CD8-positive, alpha-beta memory T cell (primary cell): ENCODE measurements at regions not wholly inside any gene's neighbourhood (a gene's known extent, or its start where the extent isn't known, plus 50 kb on each side); places are given as distances from the start of the nearest gene placed in this dataset.

Experiments used
- CTCF ChIA-PET: fragments of 350-600 bp; sonication (Branson Sonifier 250); formaldehyde crosslinking; loops from one replicate; lab custom pipeline; 2021; ENCODE audit warnings: antibody characterized with exemption; lab: Charles Lee
- POLR2A ChIA-PET: fragments of 350-600 bp; sonication (Branson Sonifier 250); formaldehyde crosslinking; loops from one replicate; lab custom pipeline; 2021; ENCODE audit warnings: antibody characterized with exemption; lab: Charles Lee
- DNase-seq, 5 donors: peaks; one replicate each; pipeline versions ENCODE4 v3.0.0 to v3.0.0-alpha.2; 2020 to 2022; ENCODE audit warnings: mixed read lengths in 1 of 5
- H3K27ac ChIP-seq: one replicate; pipeline ENCODE4 v1.7.0; 2013; ENCODE audit warnings: low read depth, mild to moderate bottlenecking, low read length, moderate library complexity
- H3K27me3 ChIP-seq: 2 replicates; pipeline ENCODE4 v1.7.0; 2013; ENCODE audit warnings: low read length, mild to moderate bottlenecking; ENCODE audit not compliant: insufficient read depth, poor library complexity, severe bottlenecking
- H3K36me3 ChIP-seq: 2 replicates; pipeline ENCODE4 v1.7.0; 2013; ENCODE audit warnings: mild to moderate bottlenecking, low read length, moderate library complexity; ENCODE audit not compliant: insufficient read depth
- H3K4me1 ChIP-seq: 2 replicates; pipeline ENCODE4 v1.7.0; 2013; ENCODE audit warnings: mild to moderate bottlenecking, low read length, moderate library complexity; ENCODE audit not compliant: insufficient read depth
- H3K4me3 ChIP-seq: 2 replicates; pipeline ENCODE4 v1.7.0; 2013; ENCODE audit warnings: mild to moderate bottlenecking, low read length
- H3K9me3 ChIP-seq: 2 replicates; pipeline ENCODE4 v1.7.0; 2013; ENCODE audit warnings: mild to moderate bottlenecking, low read length
- H3K27ac Mint-ChIP-seq, 8 donors: one replicate each; pipeline ENCODE4 v1.8.0; 2020 to 2021; ENCODE audit warnings: mixed read lengths in 8 of 8, mild to moderate bottlenecking in 6 of 8, inconsistent platforms in 3 of 8, moderate library complexity in 3 of 8
- H3K27me3 Mint-ChIP-seq, 2 donors: one replicate each; pipeline ENCODE4 v1.8.0; 2020 to 2021; ENCODE audit warnings: mixed read lengths in 2 of 2, mild to moderate bottlenecking in 1 of 2, moderate library complexity in 1 of 2
- H3K36me3 Mint-ChIP-seq, 3 donors: one replicate each; pipeline ENCODE4 v1.8.0; 2020 to 2021; ENCODE audit warnings: mixed read lengths in 3 of 3, inconsistent platforms in 1 of 3, mild to moderate bottlenecking in 1 of 3
- H3K4me1 Mint-ChIP-seq, 3 donors: one replicate each; pipeline ENCODE4 v1.8.0; 2020 to 2021; ENCODE audit warnings: mixed read lengths in 3 of 3, inconsistent platforms in 1 of 3, mild to moderate bottlenecking in 1 of 3
- H3K4me3 Mint-ChIP-seq, 7 donors: one replicate each; pipeline ENCODE4 v1.8.0; 2020 to 2021; ENCODE audit warnings: mixed read lengths in 7 of 7, mild to moderate bottlenecking in 6 of 7, moderate library complexity in 4 of 7, inconsistent platforms in 2 of 7
- H3K9me3 Mint-ChIP-seq, 5 donors: one replicate each; pipeline ENCODE4 v1.8.0; 2020 to 2022; ENCODE audit warnings: mixed read lengths in 5 of 5, mild to moderate bottlenecking in 3 of 5, moderate library complexity in 2 of 5, inconsistent platforms in 1 of 5

DNA sequence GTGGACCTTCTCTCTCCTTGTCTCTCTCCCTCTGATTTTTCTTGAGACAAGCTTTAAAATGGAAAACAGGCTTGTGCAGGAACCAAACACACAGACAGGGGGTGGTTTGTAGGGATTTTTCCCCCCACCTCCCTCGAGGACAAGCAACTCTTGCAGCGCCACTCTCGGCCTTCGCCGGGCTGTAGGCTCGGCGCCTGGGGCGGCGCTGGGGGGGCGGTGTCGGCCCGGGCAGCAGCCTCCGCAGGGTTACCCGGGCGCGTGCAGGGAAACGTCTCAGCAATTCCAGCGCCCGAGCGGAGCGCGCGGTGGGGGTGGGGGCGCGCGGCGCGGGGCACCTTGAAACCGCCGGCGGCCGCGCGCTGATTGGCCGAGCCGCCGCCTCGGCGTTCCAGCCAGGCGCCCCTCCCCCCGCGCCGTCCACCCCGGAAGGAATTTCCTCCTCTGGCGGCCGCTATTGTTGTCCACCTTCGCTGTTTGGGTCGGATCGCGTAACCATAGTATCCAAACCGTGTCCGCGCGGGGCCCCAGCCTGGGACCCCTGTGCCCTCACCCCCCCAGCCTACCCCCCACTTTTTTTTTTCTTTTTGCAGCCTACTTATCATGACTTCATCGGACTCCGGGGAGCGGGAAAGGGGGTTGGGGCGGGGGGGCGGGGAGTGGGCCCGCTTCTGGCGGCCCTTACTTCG, 59.8 kb upstream of the ACOT11 start:
- H3K4me3 Mint-ChIP-seq, result peak overlapping the region; percentile 85 to 93 (median 90)
- peak overlapping the region; percentile 66 to 98 (median 87) for H3K27ac Mint-ChIP-seq
- Histone ChIP-seq H3K4me3 (peak overlapping the region; percentile 83), H3K27ac (peak overlapping the region; percentile 72), H3K27me3 (no peaks in the 10 kb centered on the region), H3K36me3 (no peaks in the 10 kb centered on the region), H3K9me3 (no peaks in the 10 kb centered on the region), H3K4me1 (peaks cover 35% of the 10 kb centered on the region)
- H3K4me1 Mint-ChIP-seq, result peaks cover 45 to 52% (median 50%) of the 10 kb centered on the region in 3 donors
- peaks cover 0 to 1% (median 0%) of the 10 kb centered on the region in 5 donors for H3K9me3 Mint-ChIP-seq
- CTCF ChIA-PET, result interaction anchor here (0.7 to 4.4 kb wide), 21 partner anchors 10 to 425 kb away, joined by 3 to 71 read pairs (median 8); partner anchors contain the start of genes CYB5RL, MRPL37 and SSBP3
- H3K36me3 Mint-ChIP-seq, result peaks cover 0 to 2% (median 0%) of the 10 kb centered on the region in 3 donors
- DNase-seq, result peak; percentile 64 to 85 (median 73)
- POLR2A ChIA-PET, result interaction anchor here (0.6 to 4.6 kb wide), 5 partner anchors 7 to 307 kb away, joined by 3 to 63 read pairs (median 3); partner anchors contain the start of gene SSBP3
- H3K27me3 Mint-ChIP-seq, result peaks cover 3 to 4% of the 10 kb centered on the region in 2 donors

DNA sequence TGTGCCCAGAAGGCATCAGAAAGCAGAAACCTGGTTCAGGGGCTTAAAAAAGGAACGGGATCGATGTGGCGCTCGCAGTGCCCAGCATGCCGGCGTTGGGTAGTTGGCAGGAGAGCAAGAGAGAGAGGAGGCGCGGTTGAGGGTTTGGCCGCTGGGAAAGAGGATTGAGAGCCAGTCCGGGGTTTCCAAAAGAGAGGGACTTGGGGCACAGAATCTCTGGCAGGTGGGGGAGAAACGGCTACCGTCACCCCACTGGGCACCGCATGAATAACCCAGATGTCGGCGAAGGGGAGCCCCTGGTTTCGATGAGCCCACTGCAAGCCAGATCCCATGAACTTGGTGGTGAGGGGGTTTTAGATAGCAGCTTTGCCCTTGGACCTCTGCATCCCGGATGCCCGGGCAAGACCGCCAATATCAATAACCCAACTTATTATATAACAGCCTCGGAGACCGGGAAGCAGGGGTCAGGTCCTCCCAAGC, 60.4 kb upstream of the ACOT11 start:
- H3K9me3 Mint-ChIP-seq, result peaks cover 0 to 1% (median 0%) of the 10 kb centered on the region in 5 donors
- ChIA-PET POLR2A (interaction anchor here (0.6 to 4.6 kb wide), 5 partner anchors 11 to 81 kb away, joined by 3 to 63 read pairs (median 3); partner anchors contain the start of gene SSBP3), CTCF (interaction anchor here (0.7 to 4.4 kb wide), 11 partner anchors 10 to 416 kb away, joined by 3 to 48 read pairs (median 7); partner anchors contain the start of genes CYB5RL, MRPL37 and SSBP3)
- peaks cover 3 to 4% of the 10 kb centered on the region in 2 donors for H3K27me3 Mint-ChIP-seq
- H3K36me3 Mint-ChIP-seq, result peaks cover 0 to 2% (median 0%) of the 10 kb centered on the region in 3 donors
- peak overlapping the region; percentile 76 to 96 (median 86) for H3K27ac Mint-ChIP-seq
- H3K9me3 ChIP-seq, result no peaks in the 10 kb centered on the region
- H3K4me1 Mint-ChIP-seq, result peaks cover 45 to 52% (median 50%) of the 10 kb centered on the region in 3 donors
- peak overlapping the region; percentile 72 for H3K27ac ChIP-seq
- no peak for DNase-seq
- no peaks in the 10 kb centered on the region for H3K27me3 ChIP-seq
- H3K4me1 ChIP-seq, result peaks cover 35% of the 10 kb centered on the region
- H3K4me3 ChIP-seq, result peak overlapping the region; percentile 39
- H3K4me3 Mint-ChIP-seq, result peak overlapping the region; percentile 78 to 93 (median 87)
- H3K36me3 ChIP-seq, result no peaks in the 10 kb centered on the region

- Mint-ChIP-seq H3K4me3 (peak overlapping the region; percentile 78 to 93 (median 87)), H3K9me3 (peaks cover 0 to 1% (median 0%) of the 10 kb centered on the region in 5 donors), H3K4me1 (peaks cover 47 to 55% (median 53%) of the 10 kb centered on the region in 3 donors), H3K36me3 (peaks cover 0 to 2% (median 0%) of the 10 kb centered on the region in 3 donors), H3K27me3 (peaks cover 3 to 4% of the 10 kb centered on the region in 2 donors), H3K27ac (peak overlapping the region; percentile 76 to 95 (median 86))
- Histone ChIP-seq H3K4me1 (peaks cover 37% of the 10 kb centered on the region), H3K36me3 (no peaks in the 10 kb centered on the region), H3K4me3 (no peak overlapping the region), H3K9me3 (no peaks in the 10 kb centered on the region), H3K27me3 (no peaks in the 10 kb centered on the region), H3K27ac (no peak overlapping the region)
- ChIA-PET CTCF (interaction anchor here (1.1 to 4.4 kb wide), 10 partner anchors 9 to 1093 kb away, joined by 3 to 48 read pairs (median 5); partner anchors contain the start of gene SSBP3), POLR2A (interaction anchor here (0.6 to 4.6 kb wide), 8 partner anchors 10 to 100 kb away, joined by 3 to 63 read pairs (median 4); partner anchors contain the start of gene SSBP3)
- DNase-seq, result no peak
Observed at GRCh38 chr1:54486907-54487306, 61.1 kb upstream of the ACOT11 start.

GRCh38 chr1:54485416-54485815, 62.6 kb upstream of the ACOT11 start:
- peak overlapping the region in 6 of 7 donors; percentile 25 to 85 (median 50) for H3K4me3 Mint-ChIP-seq
- ChIA-PET POLR2A (interaction anchor here (0.7 to 4.6 kb wide), 3 partner anchors 10 to 79 kb away, joined by 4 to 63 read pairs (median 7); partner anchors contain the start of gene SSBP3), CTCF (interaction anchor here (1.2 to 2.5 kb wide), 4 partner anchors 13 to 78 kb away, joined by 4 to 9 read pairs (median 5); no protein-coding TSS in a partner anchor)
- H3K36me3 Mint-ChIP-seq, result peaks cover 0 to 2% (median 0%) of the 10 kb centered on the region in 3 donors
- Histone ChIP-seq H3K4me1 (peaks cover 52% of the 10 kb centered on the region), H3K9me3 (no peaks in the 10 kb centered on the region), H3K27ac (no peak overlapping the region), H3K4me3 (no peak overlapping the region), H3K36me3 (no peaks in the 10 kb centered on the region), H3K27me3 (no peaks in the 10 kb centered on the region)
- DNase-seq, result no peak
- H3K27me3 Mint-ChIP-seq, result peaks cover 0 to 3% of the 10 kb centered on the region in 2 donors
- peaks cover 62 to 68% (median 67%) of the 10 kb centered on the region in 3 donors for H3K4me1 Mint-ChIP-seq
- H3K27ac Mint-ChIP-seq, result peak overlapping the region; percentile 40 to 95 (median 64)
- H3K9me3 Mint-ChIP-seq, result peaks cover 0 to 1% (median 0%) of the 10 kb centered on the region in 5 donors

DNA sequence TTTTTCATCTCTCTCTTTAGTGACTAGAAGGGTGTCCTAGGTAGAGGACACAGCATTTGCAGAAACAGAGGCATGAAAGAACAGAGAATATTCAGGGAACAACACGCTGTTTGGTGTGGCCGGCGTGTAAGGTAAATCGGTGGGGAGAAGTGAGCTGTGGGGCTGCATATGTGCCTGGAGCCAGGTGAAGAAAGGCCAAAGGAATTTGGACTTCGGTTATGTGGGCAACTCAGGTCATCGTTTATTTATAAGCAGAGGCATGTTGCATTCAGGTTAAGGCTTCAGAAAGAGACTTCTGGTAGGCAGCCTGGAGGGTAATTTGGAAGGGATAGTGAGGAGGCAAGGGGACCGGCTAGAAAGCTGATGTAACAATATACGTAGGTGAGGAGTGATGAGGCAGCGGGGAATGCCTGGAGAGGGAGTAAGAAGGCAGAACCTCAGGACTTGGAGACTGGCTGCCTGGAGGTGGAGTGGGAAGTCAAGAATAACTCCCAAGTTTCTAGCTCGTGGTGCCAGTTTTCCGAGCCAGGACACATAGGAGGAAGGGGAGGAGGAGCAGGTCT, 64.1 kb upstream of the ACOT11 start:
- Histone ChIP-seq H3K36me3 (no peaks in the 10 kb centered on the region), H3K9me3 (no peaks in the 10 kb centered on the region), H3K4me3 (no peak overlapping the region), H3K4me1 (peaks cover 58% of the 10 kb centered on the region), H3K27me3 (no peaks in the 10 kb centered on the region), H3K27ac (no peak overlapping the region)
- CTCF ChIA-PET, result interaction anchor here (0.5 to 1.8 kb wide), 4 partner anchors 14 to 1636 kb away, joined by 3 to 4 read pairs (median 4); partner anchors contain the start of gene SSBP3
- POLR2A ChIA-PET, result interaction anchor here (0.8 kb wide), 1 partner anchor 393 kb away, joined by 8 read pairs; no protein-coding TSS in a partner anchor
- peaks cover 0 to 2% (median 0%) of the 10 kb centered on the region in 3 donors for H3K36me3 Mint-ChIP-seq
- peak overlapping the region; percentile 4 to 91 (median 52) for H3K27ac Mint-ChIP-seq
- H3K4me1 Mint-ChIP-seq, result peaks cover 72 to 77% (median 76%) of the 10 kb centered on the region in 3 donors
- H3K27me3 Mint-ChIP-seq, result peaks cover 0 to 3% of the 10 kb centered on the region in 2 donors
- peak overlapping the region in 2 of 7 donors; percentile 68 to 84 for H3K4me3 Mint-ChIP-seq
- DNase-seq, result no peak
- peaks cover 0 to 1% (median 0%) of the 10 kb centered on the region in 5 donors for H3K9me3 Mint-ChIP-seq

DNA sequence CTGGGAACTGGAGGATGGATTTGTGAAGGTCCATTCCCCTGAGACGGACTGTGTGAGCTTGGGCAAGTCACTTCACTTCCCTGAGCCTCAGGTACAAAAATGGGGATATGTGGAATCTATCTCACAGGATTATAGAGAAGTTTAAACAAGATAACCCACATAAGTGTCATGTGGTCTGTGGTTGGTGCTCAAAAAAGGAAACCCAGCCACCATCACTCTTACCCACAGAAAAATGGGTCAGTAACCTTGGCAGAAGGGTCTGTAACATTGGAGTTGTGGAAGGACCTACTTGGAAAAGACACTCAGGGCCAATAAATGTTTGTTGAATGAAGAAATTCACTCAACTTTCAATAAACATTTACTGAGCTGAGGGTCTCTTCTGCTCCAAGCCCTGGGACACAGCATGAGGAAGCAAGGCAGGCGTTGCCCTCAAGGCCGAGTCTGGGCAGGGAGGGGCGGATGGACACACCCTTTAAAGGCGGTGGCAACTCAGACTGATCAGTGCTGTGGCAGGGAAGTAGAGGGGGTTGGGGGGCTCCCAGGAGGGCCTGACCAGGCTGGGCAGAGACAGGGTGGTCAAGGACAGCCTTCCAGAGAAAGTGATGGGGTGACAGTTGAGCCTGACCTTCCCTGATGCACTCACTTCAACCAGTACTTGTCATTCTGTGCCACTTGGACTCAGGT, 66.7 kb upstream of the ACOT11 start:
- H3K27ac ChIP-seq, result no peak overlapping the region
- POLR2A ChIA-PET, result interaction anchor here (0.5 to 1.7 kb wide), 2 partner anchors 7 to 21 kb away, joined by 4 to 6 read pairs; no protein-coding TSS in a partner anchor
- Mint-ChIP-seq H3K27me3 (no peaks in the 10 kb centered on the region), H3K36me3 (no peaks in the 10 kb centered on the region), H3K4me1 (peaks cover 74 to 82% (median 80%) of the 10 kb centered on the region in 3 donors), H3K27ac (peak overlapping the region; percentile 74 to 98 (median 89)), H3K4me3 (peak overlapping the region; percentile 26 to 81 (median 72)), H3K9me3 (peaks cover 0 to 1% (median 0%) of the 10 kb centered on the region in 5 donors)
- peak overlapping the region; percentile 4 for H3K4me3 ChIP-seq
- H3K4me1 ChIP-seq, result peaks cover 55% of the 10 kb centered on the region
- CTCF ChIA-PET, result interaction anchor here (0.8 to 6.3 kb wide), 3 partner anchors 7 to 399 kb away, joined by 3 to 48 read pairs (median 6); partner anchors contain the start of gene SSBP3
- H3K9me3 ChIP-seq, result no peaks in the 10 kb centered on the region
- H3K27me3 ChIP-seq, result no peaks in the 10 kb centered on the region
- no peaks in the 10 kb centered on the region for H3K36me3 ChIP-seq
- DNase-seq, result peak in 2 of 5 donors; percentile 20 to 62

DNA sequence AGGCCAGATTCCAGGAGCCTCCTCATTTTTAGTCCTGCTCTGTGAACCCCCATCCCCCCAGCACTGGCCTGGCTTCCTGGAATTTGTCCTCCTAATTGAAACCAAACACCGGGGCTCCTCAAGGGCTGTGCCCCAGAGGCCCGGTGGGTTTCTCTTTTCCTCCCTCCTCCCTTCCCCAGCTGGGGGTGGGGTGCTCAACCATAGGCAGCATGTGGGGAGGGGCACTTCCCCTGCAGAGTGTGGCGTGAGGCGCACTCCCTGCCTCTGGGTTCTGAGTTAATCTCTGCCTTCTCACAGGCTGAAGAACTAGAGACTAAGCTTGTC, 67.5 kb upstream of the ACOT11 start:
- ChIA-PET POLR2A (interaction anchor here (0.5 to 1.7 kb wide), 2 partner anchors 8 to 20 kb away, joined by 4 to 6 read pairs; no protein-coding TSS in a partner anchor), CTCF (interaction anchor here (0.8 to 6.3 kb wide), 2 partner anchors 7 to 399 kb away, joined by 3 to 48 read pairs; no protein-coding TSS in a partner anchor)

More for the DNA sequence above, 67.5 kb upstream of the ACOT11 start:
- Mint-ChIP-seq H3K27ac (peak overlapping the region; percentile 82 to 98 (median 92)), H3K4me1 (peaks cover 74 to 82% (median 80%) of the 10 kb centered on the region in 3 donors), H3K36me3 (no peaks in the 10 kb centered on the region), H3K27me3 (no peaks in the 10 kb centered on the region), H3K4me3 (peak overlapping the region in 6 of 7 donors; percentile 26 to 81 (median 72)), H3K9me3 (peaks cover 0 to 1% (median 0%) of the 10 kb centered on the region in 5 donors)
- Histone ChIP-seq H3K9me3 (no peaks in the 10 kb centered on the region), H3K36me3 (no peaks in the 10 kb centered on the region), H3K4me3 (no peak overlapping the region), H3K27me3 (no peaks in the 10 kb centered on the region), H3K4me1 (peaks cover 58% of the 10 kb centered on the region), H3K27ac (no peak overlapping the region)
- DNase-seq, result peak in 1 of 5 donors; percentile 26
